GM19351 (cell line): ENCODE measurements at regions not wholly inside any gene's neighbourhood (a gene's known extent, or its start where the extent isn't known, plus 50 kb on each side); places are given as distances from the start of the nearest gene placed in this dataset.

Experiments
- ATAC-seq: cut with Tn5 transposase; IDR thresholded peaks from one replicate; pipeline ENCODE4 v1.9.1; 2021; ENCODE audit warnings: mild to moderate bottlenecking, moderate library complexity; ENCODE audit not compliant: unreplicated experiment

DNA sequence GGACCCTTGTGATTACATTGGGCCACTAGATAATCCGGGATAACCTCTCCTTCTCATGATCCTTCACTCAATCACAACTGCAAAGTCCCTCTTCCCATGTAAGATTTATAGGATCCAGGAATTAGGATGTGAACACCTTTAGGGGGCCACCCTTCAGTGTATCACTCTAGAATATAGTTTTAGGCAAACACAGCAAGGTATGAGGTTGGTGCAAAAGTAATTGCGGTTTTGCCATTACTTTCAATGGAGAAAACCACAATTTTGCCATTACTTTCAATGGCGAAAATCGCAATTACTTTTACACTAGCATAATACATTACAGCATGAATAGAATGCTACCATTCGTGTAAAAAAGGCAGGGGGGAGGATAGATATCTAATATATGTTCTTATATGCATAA is 104.0 kb downstream of the BAMBI start:
- ATAC-seq: no peak

DNA sequence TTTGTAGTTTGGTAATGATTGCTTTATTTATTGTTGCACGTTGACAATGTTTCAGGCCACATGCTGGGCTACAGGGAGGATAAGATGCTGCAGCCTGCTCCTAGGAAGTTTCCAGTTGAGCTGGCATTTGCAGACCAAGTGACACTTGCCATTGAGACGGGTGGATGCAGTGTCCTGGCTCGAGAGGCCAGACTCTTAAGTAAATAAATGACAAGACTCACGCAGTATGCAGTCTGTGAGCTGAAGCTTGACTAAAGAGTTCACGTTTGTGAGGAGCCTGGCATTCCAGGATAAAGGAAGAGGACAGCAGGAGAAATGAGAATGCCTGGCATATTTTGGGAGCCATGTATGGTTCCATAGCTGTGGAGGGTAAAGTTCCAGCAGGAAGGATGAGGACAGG is 105.8 kb downstream of the BAMBI start:
- ATAC-seq: no peak

DNA sequence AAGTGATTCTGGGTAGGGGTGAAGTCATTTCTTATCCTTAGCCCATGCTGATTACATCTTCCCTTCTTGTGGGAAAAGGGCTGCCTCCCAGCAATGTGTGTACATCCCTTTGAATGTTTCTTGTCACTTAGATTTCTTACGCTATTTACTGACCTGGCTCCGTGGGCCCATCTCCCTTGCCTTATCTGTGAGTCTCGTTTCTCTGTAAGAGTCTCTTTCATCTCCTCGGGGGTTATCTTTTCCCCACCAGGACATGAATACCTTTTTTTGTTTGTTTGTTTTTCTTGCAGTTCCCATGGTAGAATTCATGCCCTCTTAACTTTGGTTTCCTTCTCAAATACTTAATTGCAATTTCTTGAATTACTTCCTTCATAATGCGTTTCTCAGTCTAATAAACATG is 107.7 kb downstream of the BAMBI start:
- ATAC-seq: no peak

DNA sequence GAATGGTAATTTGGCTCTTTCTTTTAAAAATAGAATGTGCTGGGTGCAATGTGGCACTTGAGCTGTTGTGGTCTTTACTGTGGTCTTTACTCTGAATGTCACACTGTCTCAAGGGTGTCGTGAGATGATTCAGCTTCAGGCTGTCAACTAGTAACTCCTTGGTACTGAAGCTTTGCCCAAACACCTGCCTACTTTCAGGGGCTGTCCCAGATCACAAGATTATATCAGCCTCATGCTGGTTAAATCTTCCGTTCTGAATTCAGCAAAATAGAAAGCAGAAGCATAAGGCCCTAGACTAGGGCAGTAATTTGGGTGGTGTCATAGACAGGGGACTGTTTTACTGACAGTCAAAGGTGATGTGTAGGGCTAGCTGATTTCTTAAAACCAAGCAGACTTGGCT is 110.9 kb downstream of the BAMBI start:
- no peak for ATAC-seq

DNA sequence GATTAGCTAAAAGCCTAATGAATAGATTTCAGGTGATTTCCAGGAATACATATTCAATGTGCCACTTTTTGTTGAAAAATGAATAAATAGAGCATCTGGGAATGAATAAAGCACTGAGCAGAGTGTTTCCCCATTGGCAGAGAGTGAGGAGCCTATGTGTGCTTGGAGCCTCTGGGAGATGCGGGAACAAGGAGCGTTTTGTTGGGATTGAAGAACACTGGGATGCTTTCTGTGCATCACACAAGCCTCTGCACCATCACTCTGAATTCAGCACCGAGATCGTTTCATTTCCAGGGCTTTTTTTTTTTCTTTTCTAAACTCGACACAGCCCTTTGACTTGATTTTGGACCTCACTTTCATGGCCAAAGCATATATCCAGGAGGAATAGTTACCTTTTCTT is 111.4 kb downstream of the BAMBI start:
- no peak for ATAC-seq

DNA sequence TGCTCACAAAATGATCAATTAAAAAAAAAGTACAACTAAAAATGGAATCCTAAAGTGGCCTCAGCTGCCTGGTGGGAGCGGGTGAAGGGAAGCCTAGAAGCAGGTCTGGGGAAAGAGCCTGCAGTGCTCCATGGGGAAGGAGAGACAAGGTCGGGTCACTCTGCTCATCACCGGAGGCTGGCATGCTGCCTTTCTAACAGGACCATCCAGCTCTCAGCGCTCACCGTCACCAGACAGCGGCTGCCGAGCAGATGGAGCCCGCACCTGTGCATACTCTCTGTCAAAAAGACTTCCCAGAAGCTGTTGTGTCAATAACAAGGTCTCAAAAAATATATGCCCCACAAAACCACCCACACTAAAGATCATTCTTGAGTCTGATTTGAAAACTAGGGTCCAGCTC is 112.8 kb downstream of the BAMBI start:
- ATAC-seq: no peak

DNA sequence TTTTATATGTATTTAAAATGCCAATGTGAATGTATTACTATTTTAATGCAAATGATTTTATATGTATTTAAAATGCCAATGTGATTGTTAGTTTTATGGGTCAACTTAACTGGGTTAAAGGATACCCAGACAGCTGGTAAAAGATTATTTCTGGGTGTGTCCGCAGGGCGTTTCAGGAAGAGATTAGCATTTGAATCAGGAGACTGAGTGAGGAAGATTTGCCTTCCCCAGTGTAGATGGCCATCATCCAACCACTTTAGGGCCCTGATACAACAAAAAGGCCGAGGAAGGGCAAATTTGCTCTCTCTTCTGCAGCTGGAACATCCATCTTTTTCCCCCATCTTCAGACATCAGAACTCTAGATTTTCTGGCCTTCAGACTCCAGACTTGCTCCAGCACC is 116.2 kb downstream of the BAMBI start:
- no peak for ATAC-seq

DNA sequence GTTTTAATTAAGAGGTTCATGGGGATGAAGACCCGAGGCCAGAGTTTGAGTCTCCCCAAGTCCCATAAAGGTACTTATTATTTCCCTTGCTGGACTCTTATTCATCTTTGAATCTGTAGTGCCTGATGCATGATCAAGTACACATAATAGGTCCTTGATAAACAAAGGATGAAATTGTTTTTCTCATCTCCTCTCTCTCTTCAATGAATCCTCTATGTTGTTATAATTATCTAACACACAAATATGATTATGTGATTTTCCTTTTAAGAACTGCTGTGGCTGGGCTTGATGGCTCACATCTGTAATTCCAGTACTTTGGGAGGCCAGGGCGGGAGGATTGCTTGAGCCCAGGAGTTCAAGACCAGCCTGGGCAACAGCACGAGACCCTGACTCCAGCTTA is 117.7 kb downstream of the BAMBI start:
- no peak for ATAC-seq

DNA sequence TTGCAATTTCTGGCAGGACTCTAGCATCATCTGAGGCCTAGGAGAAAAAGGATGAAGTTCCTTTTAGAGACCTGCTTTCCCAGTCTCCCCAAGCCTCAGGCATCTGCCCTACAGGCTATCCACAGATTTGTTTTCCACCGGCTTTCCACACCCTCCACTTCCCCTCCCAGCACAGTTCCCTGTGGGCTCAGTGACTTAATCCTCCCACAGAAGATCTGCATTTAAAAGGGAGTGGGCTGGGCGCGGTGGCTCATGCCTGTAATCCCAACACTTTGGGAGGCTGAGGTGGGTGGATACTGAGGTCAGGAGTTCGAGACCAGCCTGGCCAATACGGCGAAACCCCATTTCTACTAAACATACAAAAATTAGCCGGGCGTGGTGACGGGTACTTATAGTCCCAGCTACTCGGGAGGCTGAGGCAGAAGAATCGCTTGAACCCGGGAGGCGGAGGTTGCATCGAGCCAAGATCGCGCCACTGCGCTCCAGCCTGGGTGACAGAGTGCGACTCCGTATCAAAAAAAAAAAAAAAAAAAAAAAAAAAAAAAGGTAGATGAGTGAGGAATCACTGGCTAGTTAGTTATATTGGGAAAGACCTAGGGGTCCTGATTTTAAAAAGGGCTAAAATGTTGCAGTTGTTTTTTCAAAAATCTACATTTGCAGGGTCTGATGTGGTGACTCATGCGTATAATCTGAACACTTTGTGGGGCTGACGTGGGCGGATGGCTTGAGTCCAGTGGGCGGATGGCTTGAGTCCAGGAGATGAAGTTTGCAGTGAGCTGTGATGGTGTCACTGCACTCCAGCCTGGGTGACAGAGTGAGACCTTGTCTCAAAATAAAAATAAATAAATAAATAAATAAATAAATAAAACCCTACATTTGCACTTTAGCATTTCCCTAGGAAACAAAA is 119.5 kb downstream of the BAMBI start:
- ATAC-seq: no peak

DNA sequence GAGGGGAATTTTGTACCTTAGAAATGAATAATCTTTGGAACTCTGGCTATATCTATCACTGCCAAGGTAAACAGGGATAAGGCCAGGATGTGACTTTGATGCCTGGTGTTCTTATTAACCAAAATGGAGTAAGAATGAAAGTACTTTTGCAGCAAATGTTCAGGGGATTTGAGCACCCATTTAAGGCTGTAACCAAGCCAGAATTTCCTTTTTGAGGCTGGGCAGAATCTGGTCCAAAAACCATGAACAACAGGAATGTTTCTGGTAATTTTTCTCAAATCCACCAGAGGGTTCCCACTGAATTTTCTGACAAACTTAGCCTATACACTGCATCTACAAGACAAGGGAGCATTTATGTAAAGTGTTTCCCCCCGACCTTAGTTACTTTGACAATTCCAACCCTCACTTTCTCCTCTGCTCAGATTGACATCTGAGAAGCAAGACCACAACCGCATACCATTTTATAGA is 120.6 kb downstream of the BAMBI start:
- no peak for ATAC-seq

DNA sequence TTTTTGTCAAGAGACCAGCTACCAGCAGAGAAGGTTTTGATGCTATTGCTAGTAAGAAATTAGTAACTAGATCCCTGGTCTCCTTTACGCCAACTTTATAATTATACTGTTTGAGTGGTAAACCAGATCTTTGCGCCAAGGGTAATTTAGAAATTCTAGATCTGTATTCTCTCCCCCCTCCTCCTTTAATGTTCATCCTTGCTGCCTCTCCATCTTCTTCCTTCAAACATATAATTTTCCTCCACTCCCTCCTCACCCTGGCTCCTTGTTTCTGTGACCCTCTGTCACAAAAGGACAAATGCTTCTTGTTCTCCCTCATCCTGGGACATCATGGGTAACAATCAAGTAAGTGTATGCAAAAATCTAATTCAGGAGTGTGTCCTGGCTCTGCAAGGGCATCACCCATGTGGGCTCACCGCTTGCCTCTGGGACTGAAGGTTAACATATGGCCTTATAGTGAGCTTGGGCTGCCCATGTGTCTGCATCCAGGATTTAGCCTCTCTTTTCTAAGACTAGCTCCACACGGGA is 121.2 kb downstream of the BAMBI start:
- no peak for ATAC-seq

DNA sequence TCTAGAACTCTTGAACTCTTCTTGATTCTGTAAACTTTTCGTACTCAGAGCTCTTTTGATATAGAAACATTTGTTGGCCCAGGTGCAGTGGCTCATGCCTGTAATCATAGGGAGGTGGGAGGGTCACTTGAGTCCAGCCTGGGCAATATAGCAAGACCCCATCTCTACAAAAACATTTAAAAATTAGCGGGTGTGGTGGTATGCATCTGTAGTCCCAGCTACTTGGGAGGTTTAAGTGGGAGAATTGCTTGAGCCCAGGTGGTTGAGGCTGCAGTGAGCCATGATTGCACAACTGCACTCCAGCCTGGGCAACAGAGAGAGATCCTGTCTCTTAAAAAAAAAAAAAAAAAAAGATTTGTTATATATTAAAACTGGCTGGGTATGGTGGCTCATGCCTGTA is 121.6 kb downstream of the BAMBI start:
- no peak for ATAC-seq

DNA sequence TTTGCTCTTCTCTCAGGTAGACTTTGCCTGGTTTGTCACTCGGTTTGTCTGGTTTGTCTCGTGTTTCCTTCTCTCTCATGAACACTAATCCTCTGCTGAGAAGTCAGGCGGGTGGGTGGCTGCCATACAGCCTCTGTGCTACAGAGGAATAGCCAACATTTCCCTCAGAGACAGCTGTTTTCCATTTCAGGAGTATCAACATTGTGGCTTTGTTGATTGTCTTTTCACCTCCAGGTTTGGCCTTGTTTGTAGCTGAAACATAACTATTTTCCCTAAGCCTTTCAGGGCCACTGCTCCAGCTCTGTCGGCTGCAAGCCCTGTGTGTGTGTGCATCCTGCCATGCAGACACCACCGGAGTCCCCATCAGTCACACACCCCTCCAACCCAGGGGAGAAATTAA is 122.8 kb downstream of the BAMBI start:
- ATAC-seq: no peak

DNA sequence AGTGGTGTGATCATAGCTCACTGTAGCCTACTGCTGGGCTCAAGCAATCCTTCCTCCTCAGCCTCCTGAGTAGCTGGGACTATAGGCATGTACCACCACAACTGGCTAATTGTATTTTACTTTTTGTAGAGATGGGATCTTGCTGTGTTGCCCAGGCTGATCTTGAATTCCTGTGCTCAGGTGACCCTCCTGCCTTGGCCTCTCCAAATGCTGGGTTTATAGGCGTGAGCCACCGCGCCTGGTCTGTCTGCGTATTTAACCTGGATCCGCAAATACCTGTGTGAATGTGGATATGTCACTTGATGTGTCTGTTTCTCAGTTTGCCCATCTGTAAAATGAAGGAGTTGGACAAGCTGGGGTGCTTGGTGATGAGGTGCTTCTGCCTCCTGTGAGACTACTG is 123.9 kb downstream of the BAMBI start:
- no peak for ATAC-seq

DNA sequence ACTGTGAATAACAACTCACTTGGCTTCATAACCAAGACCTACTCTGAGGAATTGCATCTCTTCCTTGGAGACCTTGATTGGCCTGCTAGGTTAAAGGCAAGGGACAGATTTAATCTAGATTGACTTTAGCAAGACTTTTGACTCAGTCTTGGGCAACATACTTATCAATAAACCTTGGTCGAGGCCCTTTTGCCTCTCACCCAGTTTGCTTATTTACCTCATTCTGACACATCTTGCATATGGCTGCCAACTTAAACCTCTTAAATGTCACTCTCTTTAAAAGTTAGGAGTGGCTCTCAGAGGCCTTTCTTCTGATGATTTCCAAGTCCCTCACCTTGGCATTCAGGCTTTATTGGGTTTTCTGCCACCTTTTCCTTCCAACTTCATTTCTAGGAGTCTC is 124.5 kb downstream of the BAMBI start:
- ATAC-seq: no peak

DNA sequence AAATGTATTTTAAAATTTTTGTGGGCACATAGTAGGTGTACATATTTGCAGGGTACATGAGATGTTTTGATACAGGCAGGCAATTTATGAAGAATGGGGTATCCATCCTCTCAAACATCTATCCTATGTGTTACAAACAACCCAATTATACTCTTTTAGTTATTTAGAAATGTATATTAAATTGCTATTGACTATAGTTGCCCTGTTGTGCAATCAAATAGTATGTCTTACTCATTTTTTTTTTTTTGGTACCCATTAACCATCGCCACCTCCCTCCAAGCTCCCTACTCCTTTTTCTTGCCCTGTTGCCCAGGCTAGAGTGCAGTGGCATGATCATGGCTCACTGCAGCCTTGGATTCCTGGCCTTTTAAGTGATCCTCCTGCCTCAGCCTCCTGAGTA is 128.1 kb downstream of the BAMBI start:
- ATAC-seq: no peak

DNA sequence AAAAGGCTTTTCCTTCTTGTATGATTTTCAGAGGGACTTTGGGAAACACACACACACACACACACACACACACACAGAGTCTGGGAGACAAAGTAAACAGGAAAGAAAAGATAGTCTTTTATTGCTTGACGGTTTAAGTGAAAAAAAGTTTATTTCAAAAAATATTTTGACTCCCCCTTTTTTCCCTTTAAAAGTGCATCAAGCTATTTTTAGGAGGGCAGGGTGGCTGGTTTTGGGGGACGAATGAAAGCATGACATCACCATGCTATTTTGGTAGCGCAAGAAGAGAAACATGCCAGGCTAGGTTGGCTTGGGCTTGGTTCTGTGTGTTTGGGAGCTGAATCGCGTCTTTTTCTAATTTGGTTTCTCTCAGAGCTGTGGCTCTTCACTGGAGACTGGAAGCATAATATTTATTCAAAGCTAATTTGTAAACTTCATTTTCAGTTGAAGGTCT is 129.2 kb downstream of the BAMBI start:
- ATAC-seq: no peak

DNA sequence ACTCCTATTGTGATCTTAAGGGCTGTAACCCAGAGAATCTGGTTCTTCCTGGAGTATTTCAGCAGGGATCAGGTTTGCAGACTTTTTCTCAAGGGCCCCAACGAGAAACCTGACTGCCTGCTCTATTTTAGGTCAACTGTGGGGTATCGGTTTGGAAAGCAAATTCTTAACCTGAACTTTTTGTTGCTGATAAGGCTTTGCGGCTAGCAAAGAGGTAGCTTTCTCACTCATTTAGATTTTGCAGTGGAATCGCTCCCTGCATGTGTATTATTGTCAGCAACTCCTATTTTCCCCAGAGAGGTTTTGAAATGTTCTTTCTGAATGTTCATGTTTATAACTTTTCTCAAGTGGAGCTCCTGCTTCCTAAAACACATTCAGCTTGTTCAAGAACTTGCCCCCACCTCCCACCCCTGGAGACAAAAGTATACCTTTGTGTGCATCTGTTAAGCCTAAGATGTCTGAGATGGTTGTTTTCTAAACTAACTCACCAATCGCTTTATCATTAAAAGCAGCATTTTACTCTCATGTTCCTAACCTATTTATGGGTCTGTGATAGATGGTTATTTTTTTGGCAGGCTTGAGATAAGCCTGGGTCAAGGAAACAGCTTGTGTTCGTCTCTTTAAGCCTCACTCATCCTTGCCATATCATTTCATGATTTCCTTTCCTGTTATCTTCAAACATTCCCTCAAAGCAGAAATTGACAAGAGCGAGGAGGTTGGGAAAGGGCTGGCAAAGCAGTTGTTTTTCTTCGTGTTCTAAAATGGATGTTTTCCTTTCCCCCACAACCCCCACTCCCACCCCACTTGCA is 129.8 kb downstream of the BAMBI start:
- no peak for ATAC-seq

DNA sequence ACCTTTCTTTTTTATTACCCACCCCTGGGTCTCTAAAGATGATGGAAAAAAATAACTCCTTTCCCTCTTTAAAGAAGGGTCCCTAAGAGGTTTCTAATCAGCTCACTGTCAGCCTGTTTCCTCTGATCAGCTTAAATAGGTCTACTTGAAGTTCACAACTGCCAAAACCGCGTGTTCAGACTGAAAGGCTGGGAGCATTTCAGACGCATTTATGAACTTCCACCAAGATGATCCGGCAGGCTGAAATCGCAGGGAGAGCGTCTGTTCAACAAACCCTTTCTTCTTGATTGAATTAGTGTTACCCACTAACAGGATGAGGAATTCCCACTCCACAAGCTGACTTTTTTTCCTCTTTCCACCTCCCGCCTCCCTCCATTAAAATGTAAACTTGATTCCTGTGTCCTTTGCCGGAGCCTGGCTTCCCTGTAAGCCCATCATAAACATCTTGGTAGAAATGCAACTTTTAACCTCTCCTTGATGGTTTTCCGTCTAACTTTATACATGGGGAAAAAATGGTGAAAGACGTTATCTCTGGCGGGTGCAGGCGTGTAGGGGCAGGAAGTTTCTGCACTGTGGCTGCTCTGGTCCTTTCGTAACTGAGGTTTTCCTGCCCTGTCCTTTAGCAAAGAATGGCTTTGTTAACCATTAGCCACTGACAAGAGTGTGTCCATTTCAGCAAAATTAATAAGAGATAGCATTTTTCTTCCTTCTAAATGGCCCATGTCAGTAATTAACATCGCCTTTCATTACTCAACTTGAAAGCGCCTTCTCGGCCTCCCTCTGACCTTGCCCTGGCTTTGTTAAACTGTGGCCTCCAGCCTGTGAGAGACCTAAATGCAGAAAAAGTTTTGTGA is 130.7 kb downstream of the BAMBI start:
- ATAC-seq: no peak

DNA sequence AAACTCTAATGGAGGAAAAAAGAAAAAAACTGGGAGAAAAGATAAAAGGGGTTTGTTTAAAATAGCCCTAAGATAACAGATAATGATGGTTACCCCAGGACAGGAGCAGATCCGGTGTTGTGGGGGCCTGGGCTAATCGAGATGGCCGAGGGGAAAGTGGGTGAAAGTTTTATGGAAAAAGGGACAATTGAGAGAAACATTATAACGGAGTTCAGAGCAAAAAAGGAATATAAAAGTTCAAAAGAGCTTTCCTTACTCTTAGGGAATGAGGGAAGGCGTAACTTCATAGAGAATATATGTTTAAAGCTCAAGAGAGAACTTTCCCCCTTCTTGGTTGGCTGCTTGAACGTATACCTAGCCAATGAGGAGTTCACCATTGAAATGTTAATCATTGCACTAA is 131.4 kb downstream of the BAMBI start:
- no peak for ATAC-seq
